Pancreas (tissue), 10 donors: ENCODE measurements at regions not wholly inside any gene's neighbourhood (a gene's known extent, or its start where the extent isn't known, plus 50 kb on each side); places are given as distances from the start of the nearest gene placed in this dataset.

Source experiments
- ATAC-seq, 4 donors: fragments of 200-7000 bp; cut with Tn5 transposase; one replicate each; pipeline versions ENCODE4 v1.8.0 to v1.9.1; 2020; ENCODE audit warnings: mild to moderate bottlenecking in 4 of 4, moderate library complexity in 4 of 4
- DNase-seq, 6 donors: peaks; one replicate each; pipeline ENCODE4 v3.0.0-alpha.2; 2020
- FAIRE-seq: peaks from 2 replicates; lab custom pipeline; 2012; peaks lifted over from hg19 to GRCh38; lab: Jason Lieb, UNC
- H3K27ac ChIP-seq, 4 donors: fragments of 200-600 bp; sonication (generic); 1 replicate in 3 of 4; 2 replicates in 1 of 4; pipeline versions ENCODE4 v1.5.0 to v1.8.0; 2020
- H3K27me3 ChIP-seq, 4 donors: fragments of 200-600 bp; one replicate each; pipeline ENCODE4 v1.8.0; 2021
- H3K36me3 ChIP-seq, 3 donors: fragments of 200-600 bp; sonication (generic) in 1 of 3; one replicate each; pipeline versions ENCODE4 v1.5.0 to v1.8.0; 2020 to 2021
- H3K4me1 ChIP-seq, 3 donors: fragments of 200-600 bp; one replicate each; pipeline ENCODE4 v1.8.0; 2021
- H3K4me3 ChIP-seq, 4 donors: fragments of 200-600 bp; sonication (generic) in 2 of 4; one replicate each; pipeline versions ENCODE4 v1.5.0 to v1.8.0; 2020 to 2021
- H3K9me3 ChIP-seq, 4 donors: fragments of 200-600 bp; one replicate each; pipeline ENCODE4 v1.8.0; 2021
- WGBS, 2 donors: extraction: QIAGEN DNeasy Blood & Tissue Kit; methylation state at CpG; one replicate each; pipeline ENCODE4 v1.1.7; 2013; 5-methylcytosine and 5-hydroxymethylcytosine counted together
- intact Hi-C, 3 donors: fragments of 100-400 bp; cut with DNase I; formaldehyde crosslinking; loops; one replicate each; pipeline versions ENCODE4 v1.11.1 to v1.14.2; 2022
- TF ChIP-seq, protein P1 (sequence below), 4 donors: fragments of 200-600 bp; sonication (generic) in 3 of 4; IDR thresholded peaks; one replicate each; pipeline versions ENCODE4 v1.5.0 to v1.8.0; 2021; ENCODE audit warnings: antibody characterized with exemption in 4 of 4
- donor health status: healthy with polysubstance abuse.
- donor health status: DM: no; HTN: no; CAD: no; lungs with moderate emphysema.
- donor health status: DM: no; HTN: no; CAD: no.
- donor health status: control.
- donor health status: control.
- donor health status: Bipolar disorder and iron deficiency.
- donor health status: DM: yes; HTN: yes; CAD: no.
- donor health status: DM: no; HTN: no; CAD: no.
- donor health status: DM: no; HTN: no; CAD: no.
- donor health status: DM: yes; HTN: yes; CAD: no.

DNA sequence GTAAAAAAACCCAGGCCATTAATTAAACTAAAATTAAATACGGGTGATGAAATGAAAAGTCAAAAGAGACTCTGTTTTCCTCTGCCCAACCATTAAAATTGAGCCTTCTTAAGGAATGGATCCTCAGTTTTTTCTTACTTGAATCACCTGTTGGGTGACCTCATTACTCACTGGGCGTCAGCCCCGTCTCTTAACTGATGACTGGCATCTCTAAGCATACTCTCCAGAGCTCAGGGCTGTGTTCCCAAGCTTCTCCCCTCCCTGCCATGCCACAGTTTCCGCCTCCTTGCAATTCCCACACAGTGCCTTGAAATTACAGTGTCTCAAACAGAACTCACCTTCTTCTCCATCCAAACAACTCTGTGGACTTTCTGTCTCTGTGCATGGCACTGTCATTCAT is 421.1 kb upstream of the CELF4 start:
- no peak for FAIRE-seq
- no peak overlapping the region for H3K4me3 ChIP-seq
- TF ChIP-seq, protein P1, sequence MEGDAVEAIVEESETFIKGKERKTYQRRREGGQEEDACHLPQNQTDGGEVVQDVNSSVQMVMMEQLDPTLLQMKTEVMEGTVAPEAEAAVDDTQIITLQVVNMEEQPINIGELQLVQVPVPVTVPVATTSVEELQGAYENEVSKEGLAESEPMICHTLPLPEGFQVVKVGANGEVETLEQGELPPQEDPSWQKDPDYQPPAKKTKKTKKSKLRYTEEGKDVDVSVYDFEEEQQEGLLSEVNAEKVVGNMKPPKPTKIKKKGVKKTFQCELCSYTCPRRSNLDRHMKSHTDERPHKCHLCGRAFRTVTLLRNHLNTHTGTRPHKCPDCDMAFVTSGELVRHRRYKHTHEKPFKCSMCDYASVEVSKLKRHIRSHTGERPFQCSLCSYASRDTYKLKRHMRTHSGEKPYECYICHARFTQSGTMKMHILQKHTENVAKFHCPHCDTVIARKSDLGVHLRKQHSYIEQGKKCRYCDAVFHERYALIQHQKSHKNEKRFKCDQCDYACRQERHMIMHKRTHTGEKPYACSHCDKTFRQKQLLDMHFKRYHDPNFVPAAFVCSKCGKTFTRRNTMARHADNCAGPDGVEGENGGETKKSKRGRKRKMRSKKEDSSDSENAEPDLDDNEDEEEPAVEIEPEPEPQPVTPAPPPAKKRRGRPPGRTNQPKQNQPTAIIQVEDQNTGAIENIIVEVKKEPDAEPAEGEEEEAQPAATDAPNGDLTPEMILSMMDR (IDR thresholded peaks at IDR 0.05), result no peak
- H3K4me1 ChIP-seq, result no peaks in the 10 kb centered on the region
- ATAC-seq, result no peak
- H3K27me3 ChIP-seq, result no peaks in the 10 kb centered on the region
- H3K36me3 ChIP-seq, result no peaks in the 10 kb centered on the region
- no peak overlapping the region for H3K27ac ChIP-seq
- no peak for DNase-seq
- intact Hi-C loops, result no loop called here
- H3K9me3 ChIP-seq, result no peaks in the 10 kb centered on the region
- 44 to 46% methylated on average over 4 of the region's 4 CpGs for WGBS, 2 donors

DNA sequence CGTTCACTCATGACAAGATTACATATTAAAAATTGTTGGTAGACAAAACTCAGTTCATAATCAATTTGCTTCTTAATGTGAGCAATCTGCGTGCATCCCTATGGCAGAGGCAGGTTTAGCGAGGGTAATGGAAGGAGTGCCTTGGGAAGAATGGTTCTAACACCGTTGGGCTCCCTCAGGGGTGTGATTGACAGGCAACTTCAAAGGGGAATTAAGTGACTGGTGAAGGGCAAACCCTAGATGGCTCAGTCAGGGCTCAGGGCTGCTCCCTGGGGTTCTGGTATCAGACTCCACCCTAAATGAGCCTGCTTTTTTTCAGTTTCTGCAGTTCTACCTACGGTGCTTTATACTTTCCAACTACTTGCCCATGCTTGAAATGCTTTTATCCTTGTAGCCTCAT is 419.5 kb upstream of the CELF4 start:
- FAIRE-seq (no peak), DNase-seq (no peak), ATAC-seq (no peak)
- Histone ChIP-seq H3K27ac (no peak overlapping the region), H3K4me1 (no peaks in the 10 kb centered on the region), H3K4me3 (no peak overlapping the region), H3K9me3 (no peaks in the 10 kb centered on the region), H3K27me3 (no peaks in the 10 kb centered on the region), H3K36me3 (no peaks in the 10 kb centered on the region)
- intact Hi-C loops, result no loop called here
- TF ChIP-seq, protein P1 (IDR thresholded peaks at IDR 0.05), result no peak
- WGBS, 2 donors, result 30 to 38% methylated on average over 5 of the region's 5 CpGs

DNA sequence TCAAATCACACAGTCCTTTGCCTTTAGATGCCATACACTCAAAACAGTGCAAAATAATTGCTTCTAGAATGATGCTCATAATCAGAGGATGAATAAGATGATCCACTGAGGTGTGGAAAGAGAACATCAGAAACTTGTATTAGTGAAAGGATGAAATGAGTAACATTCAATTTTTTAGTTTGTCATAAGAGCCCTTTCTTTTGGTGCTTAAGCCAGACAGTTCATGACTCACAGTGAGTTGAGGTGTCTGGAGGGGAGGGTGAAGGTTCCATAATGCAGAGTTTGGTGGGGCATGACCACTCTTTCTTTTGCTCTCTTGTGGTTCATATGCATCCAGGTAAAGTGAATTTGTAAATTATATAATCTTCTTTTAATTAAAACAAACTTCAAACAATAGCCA is 415.0 kb upstream of the CELF4 start:
- Histone ChIP-seq H3K27ac (no peak overlapping the region), H3K27me3 (no peaks in the 10 kb centered on the region), H3K9me3 (no peaks in the 10 kb centered on the region), H3K4me3 (no peak overlapping the region), H3K4me1 (no peaks in the 10 kb centered on the region), H3K36me3 (no peaks in the 10 kb centered on the region)
- DNase-seq (no peak), ATAC-seq (no peak), FAIRE-seq (no peak)
- TF ChIP-seq, protein P1 (IDR thresholded peaks at IDR 0.05), result no peak
- intact Hi-C loops, result no loop called here

DNA sequence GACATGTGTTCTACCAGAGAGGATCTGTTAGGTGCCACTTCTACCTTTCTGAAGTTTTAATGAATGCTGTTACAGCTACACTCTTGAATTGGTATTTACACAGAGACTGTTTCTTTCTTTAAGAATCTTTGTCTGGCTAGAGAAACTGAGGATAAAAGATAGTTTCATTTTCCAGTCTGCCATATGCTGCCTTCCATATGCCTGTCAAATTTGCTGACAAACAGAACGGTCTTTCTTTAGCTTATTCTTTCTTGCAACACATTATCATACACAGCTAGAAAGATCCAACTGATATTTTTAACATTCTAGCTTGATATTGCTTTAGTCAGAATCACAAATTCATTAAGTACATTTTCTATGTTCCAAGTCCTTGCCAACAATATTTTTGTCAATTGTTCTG is 409.8 kb upstream of the CELF4 start:
- H3K27me3 ChIP-seq, result no peaks in the 10 kb centered on the region
- FAIRE-seq (no peak), DNase-seq (no peak), ATAC-seq (no peak)
- no peaks in the 10 kb centered on the region for H3K36me3 ChIP-seq
- intact Hi-C loops, result no loop called here
- WGBS, 2 donors, result 64 to 65% methylated on average over 1 of the region's 1 CpG
- H3K27ac ChIP-seq, result no peak overlapping the region
- no peaks in the 10 kb centered on the region for H3K4me1 ChIP-seq
- H3K4me3 ChIP-seq, result no peak overlapping the region
- no peaks in the 10 kb centered on the region for H3K9me3 ChIP-seq
- TF ChIP-seq, protein P1 (IDR thresholded peaks at IDR 0.05), result no peak

DNA sequence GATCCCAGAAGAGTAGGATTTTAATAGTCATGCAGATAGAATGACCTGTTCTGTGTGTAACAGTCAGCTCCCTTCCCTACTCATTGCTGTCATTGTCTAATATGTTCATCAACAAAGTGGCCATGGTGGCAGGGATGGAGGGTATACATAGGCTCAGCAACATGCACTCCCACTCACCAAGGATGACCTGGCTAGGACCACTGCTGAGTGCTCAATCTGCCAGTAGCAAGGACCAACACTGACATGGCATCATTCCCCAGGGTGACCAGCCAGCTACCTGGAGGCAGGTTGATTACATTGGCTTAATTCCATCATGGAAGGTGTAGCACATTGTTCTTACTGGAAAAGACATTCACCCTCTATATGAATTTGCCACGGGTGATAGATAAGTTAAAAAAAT is 401.7 kb upstream of the CELF4 start:
- intact Hi-C loops, result no loop called here
- TF ChIP-seq, protein P1 (IDR thresholded peaks at IDR 0.05), result no peak
- H3K36me3 ChIP-seq, result no peaks in the 10 kb centered on the region
- H3K27me3 ChIP-seq, result no peaks in the 10 kb centered on the region
- no peak for FAIRE-seq
- whole genome bisulfite sequencing, 2 donors, result 32 to 33% methylated on average over 1 of the region's 1 CpG
- no peaks in the 10 kb centered on the region for H3K9me3 ChIP-seq
- no peaks in the 10 kb centered on the region for H3K4me1 ChIP-seq
- no peak for ATAC-seq
- no peak overlapping the region for H3K27ac ChIP-seq
- no peak for DNase-seq
- H3K4me3 ChIP-seq, result no peak overlapping the region
